Sigmoid colon (tissue), 6 donors: ENCODE measurements at regions not wholly inside any gene's neighbourhood (a gene's known extent, or its start where the extent isn't known, plus 50 kb on each side); places are given as distances from the start of the nearest gene placed in this dataset.
"Not testable (repeated sequence)": the region's sequence is repeated elsewhere in the genome, so short reads cannot be mapped to it uniquely, and the experiment has no call there.

Experiments
- DNase-seq: peaks from one replicate; pipeline ENCODE4 v3.0.0-alpha.2; 2019
- H3K27ac ChIP-seq, 4 donors: fragments of 200-600 bp; sonication (generic); one replicate each; pipeline ENCODE4 v1.5.1; 2016 to 2019; ENCODE audit warnings: mild to moderate bottlenecking in 1 of 4
- H3K27me3 ChIP-seq, 3 donors: fragments of 200-600 bp; sonication (generic); one replicate each; pipeline ENCODE4 v1.5.1; 2019; ENCODE audit warnings: mild to moderate bottlenecking in 1 of 3
- H3K36me3 ChIP-seq, 4 donors: fragments of 200-600 bp; sonication (generic); one replicate each; pipeline ENCODE4 v1.5.1; 2016 to 2019
- H3K4me1 ChIP-seq, 4 donors: fragments of 200-600 bp; sonication (generic); one replicate each; pipeline ENCODE4 v1.5.1; 2017 to 2019
- H3K4me3 ChIP-seq, 4 donors: fragments of 200-600 bp; sonication (generic); one replicate each; pipeline ENCODE4 v1.5.1; 2017 to 2019; ENCODE audit warnings: mild to moderate bottlenecking in 2 of 4, moderate library complexity in 1 of 4
- H3K9me3 ChIP-seq, 4 donors: fragments of 200-600 bp in 3 of 4; sonication (generic) in 3 of 4; one replicate each; pipeline versions ENCODE4 v1.5.1 to v1.6.1; 2013 to 2019
- CTCF ChIP-seq, 4 experiments: fragments of 450-650 bp in 3 of 4; fragments of 200-600 bp in 1 of 4; IDR thresholded peaks; one replicate each; pipeline ENCODE4 v1.5.1; 2016 to 2019; ENCODE audit warnings: antibody characterized with exemption in 4 of 4, mild to moderate bottlenecking in 3 of 4, moderate library complexity in 2 of 4
- EP300 ChIP-seq, 4 donors: sonication (generic); formaldehyde crosslinking; IDR thresholded peaks; one replicate each; pipeline ENCODE4 v1.6.1; 2017; ENCODE audit warnings: antibody characterized with exemption in 4 of 4
- POLR2A ChIP-seq, 2 donors: fragments of 450-650 bp; IDR thresholded peaks; one replicate each; pipeline ENCODE4 v1.6.1; 2016; ENCODE audit warnings: antibody characterized with exemption in 2 of 2, mild to moderate bottlenecking in 2 of 2, moderate library complexity in 2 of 2
- POLR2AphosphoS5 ChIP-seq, 4 donors: sonication (generic); formaldehyde crosslinking; IDR thresholded peaks; one replicate each; pipeline ENCODE4 v1.6.1; 2017; ENCODE audit warnings: antibody characterized with exemption in 4 of 4
- WGBS, 2 donors: extraction: QIAGEN DNeasy Blood & Tissue Kit; methylation state at CpG; one replicate each; pipeline ENCODE4 v1.1.7; 2013; 5-methylcytosine and 5-hydroxymethylcytosine counted together
- intact Hi-C: fragments of 100-400 bp; cut with DNase I; formaldehyde crosslinking; loops from one replicate; pipeline ENCODE4 v1.15.1; 2023
- donor health status: healthy with polysubstance abuse.
- donor health status: healthy.

- no peak for DNase-seq
Observed at GRCh38 chr12:42030588-42030987, 114.1 kb downstream of the GXYLT1 start.

GRCh38 chr12:42027546-42027945, 117.1 kb downstream of the GXYLT1 start:
- 83 to 85% methylated on average over 5 of the region's 5 CpGs for WGBS, 2 donors

More at GRCh38 chr12:42030588-42030987, 114.1 kb downstream of the GXYLT1 start:
- WGBS, 2 donors: 93 to 95% methylated on average over 6 of the region's 6 CpGs
- intact Hi-C loops: no loop called here
- TF ChIP-seq CTCF (IDR thresholded peaks at IDR 0.05) (no peak), POLR2AphosphoS5 (IDR thresholded peaks at IDR 0.05) (no peak), POLR2A (IDR thresholded peaks at IDR 0.05) (no peak), EP300 (IDR thresholded peaks at IDR 0.05) (no peak)
- Histone ChIP-seq H3K9me3 (no peaks in the 10 kb centered on the region), H3K27ac (no peak overlapping the region), H3K4me3 (no peak overlapping the region), H3K4me1 (no peaks in the 10 kb centered on the region), H3K36me3 (no peaks in the 10 kb centered on the region), H3K27me3 (no peaks in the 10 kb centered on the region)

GRCh38 chr12:42024495-42024830, 120.2 kb downstream of the GXYLT1 start:
- WGBS, 2 donors: 18 to 28% methylated on average over 3 of the region's 3 CpGs
- no peak for DNase-seq
- Histone ChIP-seq H3K4me3 (peak overlapping the region in 1 of 4 donors; percentile 47), H3K27ac (no peak overlapping the region), H3K27me3 (no peaks in the 10 kb centered on the region), H3K4me1 (peaks cover 0 to 6% (median 4%) of the 10 kb centered on the region in 4 donors), H3K36me3 (no peaks in the 10 kb centered on the region), H3K9me3 (no peaks in the 10 kb centered on the region)
- intact Hi-C loops: loop anchor here (1.0 to 10.0 kb wide), 4 partner anchors 340 to 1077 kb away; partner anchors contain the start of gene PDZRN4
- TF ChIP-seq POLR2AphosphoS5 (IDR thresholded peaks at IDR 0.05): no peak
- no peak for TF ChIP-seq CTCF (IDR thresholded peaks at IDR 0.05)

More at GRCh38 chr12:42027546-42027945, 117.1 kb downstream of the GXYLT1 start:
- Histone ChIP-seq H3K27ac (no peak overlapping the region), H3K36me3 (no peaks in the 10 kb centered on the region), H3K9me3 (no peaks in the 10 kb centered on the region), H3K4me3 (no peak overlapping the region), H3K4me1 (peaks cover 0 to 6% (median 4%) of the 10 kb centered on the region in 4 donors), H3K27me3 (no peaks in the 10 kb centered on the region)
- intact Hi-C loops: loop anchor here (10.0 kb wide), 1 partner anchor 343 kb away; no protein-coding TSS in a partner anchor
- TF ChIP-seq CTCF (IDR thresholded peaks at IDR 0.05): no peak
- no peak for TF ChIP-seq EP300 (IDR thresholded peaks at IDR 0.05)
- TF ChIP-seq POLR2AphosphoS5 (IDR thresholded peaks at IDR 0.05): no peak
- TF ChIP-seq POLR2A (IDR thresholded peaks at IDR 0.05): no peak
- no peak for DNase-seq

GRCh38 chr12:42023733-42024494, 120.8 kb downstream of the GXYLT1 start:
- DNase-seq: peak; percentile 82
- no peaks in the 10 kb centered on the region for H3K27me3 ChIP-seq
- peaks cover 0 to 6% (median 4%) of the 10 kb centered on the region in 4 donors for H3K4me1 ChIP-seq
- H3K9me3 ChIP-seq: no peaks in the 10 kb centered on the region
- no peak for TF ChIP-seq POLR2AphosphoS5 (IDR thresholded peaks at IDR 0.05)
- TF ChIP-seq CTCF (IDR thresholded peaks at IDR 0.05): peak; percentile 62 to 95 (median 78)
- H3K27ac ChIP-seq: no peak overlapping the region
- intact Hi-C loops: loop anchor here (1.0 to 10.0 kb wide), 4 partner anchors 339 to 1077 kb away; partner anchors contain the start of gene PDZRN4
- peak overlapping the region in 3 of 4 donors; percentile 34 to 49 (median 47) for H3K4me3 ChIP-seq
- H3K36me3 ChIP-seq: no peaks in the 10 kb centered on the region
- WGBS, 2 donors: 10 to 18% methylated on average over 25 of the region's 25 CpGs

- DNase-seq, H3K27me3 ChIP-seq, H3K36me3 ChIP-seq, H3K4me1 ChIP-seq, H3K27ac ChIP-seq, H3K4me3 ChIP-seq, H3K9me3 ChIP-seq: not testable (repeated sequence)
- intact Hi-C loops: loop anchor here (5.0 to 10.0 kb wide), 3 partner anchors 337 to 835 kb away; partner anchors contain the start of gene PDZRN4
- WGBS, 2 donors: 92 to 93% methylated on average over 9 of the region's 9 CpGs
Observed at GRCh38 chr12:42021937-42022336, 122.7 kb downstream of the GXYLT1 start.
